ENCODE measurements at regions not wholly inside any gene's neighbourhood (a gene's known extent, or its start where the extent isn't known, plus 50 kb on each side); places are given as distances from the start of the nearest gene placed in this dataset.

DNA sequence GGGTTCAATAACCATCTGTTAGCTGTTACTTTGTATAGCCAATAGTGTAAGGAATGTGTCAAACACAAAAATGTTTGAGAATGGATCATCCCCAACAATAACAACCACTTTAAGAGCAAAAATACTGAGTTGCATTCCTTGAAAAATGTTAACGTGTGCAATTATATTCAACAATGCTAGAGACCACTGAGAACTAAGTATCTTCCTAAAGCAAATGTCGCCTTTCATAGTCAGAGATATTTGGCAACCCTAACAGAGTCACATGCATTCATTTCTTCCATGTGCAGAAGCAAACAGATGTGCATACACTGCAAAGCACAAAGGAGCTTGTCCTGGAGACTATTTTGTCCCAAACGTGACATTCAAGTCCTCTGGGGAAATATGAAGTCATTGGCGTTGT, 448.6 kb downstream of the GJA1 start:
- 68 to 77% methylated on average over 4 of the region's 4 CpGs for WGBS, 2 donors (ENCODE audit: low coverage in 1 of 2)
- H3K4me3 ChIP-seq: no peak overlapping the region
- TF ChIP-seq, protein P1, sequence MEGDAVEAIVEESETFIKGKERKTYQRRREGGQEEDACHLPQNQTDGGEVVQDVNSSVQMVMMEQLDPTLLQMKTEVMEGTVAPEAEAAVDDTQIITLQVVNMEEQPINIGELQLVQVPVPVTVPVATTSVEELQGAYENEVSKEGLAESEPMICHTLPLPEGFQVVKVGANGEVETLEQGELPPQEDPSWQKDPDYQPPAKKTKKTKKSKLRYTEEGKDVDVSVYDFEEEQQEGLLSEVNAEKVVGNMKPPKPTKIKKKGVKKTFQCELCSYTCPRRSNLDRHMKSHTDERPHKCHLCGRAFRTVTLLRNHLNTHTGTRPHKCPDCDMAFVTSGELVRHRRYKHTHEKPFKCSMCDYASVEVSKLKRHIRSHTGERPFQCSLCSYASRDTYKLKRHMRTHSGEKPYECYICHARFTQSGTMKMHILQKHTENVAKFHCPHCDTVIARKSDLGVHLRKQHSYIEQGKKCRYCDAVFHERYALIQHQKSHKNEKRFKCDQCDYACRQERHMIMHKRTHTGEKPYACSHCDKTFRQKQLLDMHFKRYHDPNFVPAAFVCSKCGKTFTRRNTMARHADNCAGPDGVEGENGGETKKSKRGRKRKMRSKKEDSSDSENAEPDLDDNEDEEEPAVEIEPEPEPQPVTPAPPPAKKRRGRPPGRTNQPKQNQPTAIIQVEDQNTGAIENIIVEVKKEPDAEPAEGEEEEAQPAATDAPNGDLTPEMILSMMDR (IDR thresholded peaks at IDR 0.05): no peak

DNA sequence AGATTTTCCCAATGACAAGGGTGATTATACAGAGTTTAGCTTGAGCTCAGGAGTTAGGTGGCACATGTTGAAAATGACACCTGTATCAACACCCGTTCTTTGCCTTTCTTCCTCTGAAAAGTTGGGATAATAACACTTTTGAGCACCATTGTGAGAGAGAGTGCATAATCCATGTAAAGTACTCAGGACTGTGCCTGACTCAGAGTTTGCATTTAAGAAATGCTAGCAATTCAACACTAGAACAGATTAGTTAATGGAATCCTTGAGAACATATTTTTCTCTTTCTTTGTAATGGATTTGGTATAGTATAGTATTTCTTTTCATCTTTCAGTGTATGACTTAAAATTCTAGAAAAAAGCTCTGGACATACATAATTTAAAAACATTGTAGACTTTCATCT, 449.2 kb downstream of the GJA1 start:
- no peaks in the 10 kb centered on the region for H3K27me3 ChIP-seq
- H3K36me3 ChIP-seq: no peaks in the 10 kb centered on the region
- no peaks in the 10 kb centered on the region for H3K9me3 ChIP-seq
- 79 to 91% methylated on average over 1 of the region's 1 CpG for WGBS, 2 donors (ENCODE audit: low coverage in 1 of 2)
- no peak overlapping the region for H3K27ac ChIP-seq
- H3K4me1 ChIP-seq: no peaks in the 10 kb centered on the region
- ATAC-seq: no peak
- no peak overlapping the region for H3K4me3 ChIP-seq
- TF ChIP-seq EP300 (IDR thresholded peaks at IDR 0.05) (no peak), POLR2AphosphoS5 (IDR thresholded peaks at IDR 0.05) (no peak), POLR2A (IDR thresholded peaks at IDR 0.05) (no peak)
- TF ChIP-seq, protein P1 (IDR thresholded peaks at IDR 0.05): no peak

More for the DNA sequence above, 448.6 kb downstream of the GJA1 start:
- no peaks in the 10 kb centered on the region for H3K36me3 ChIP-seq
- no peaks in the 10 kb centered on the region for H3K9me3 ChIP-seq
- no peaks in the 10 kb centered on the region for H3K27me3 ChIP-seq
- no peak for ATAC-seq
- H3K4me1 ChIP-seq: no peaks in the 10 kb centered on the region
- no peak overlapping the region for H3K27ac ChIP-seq

DNA sequence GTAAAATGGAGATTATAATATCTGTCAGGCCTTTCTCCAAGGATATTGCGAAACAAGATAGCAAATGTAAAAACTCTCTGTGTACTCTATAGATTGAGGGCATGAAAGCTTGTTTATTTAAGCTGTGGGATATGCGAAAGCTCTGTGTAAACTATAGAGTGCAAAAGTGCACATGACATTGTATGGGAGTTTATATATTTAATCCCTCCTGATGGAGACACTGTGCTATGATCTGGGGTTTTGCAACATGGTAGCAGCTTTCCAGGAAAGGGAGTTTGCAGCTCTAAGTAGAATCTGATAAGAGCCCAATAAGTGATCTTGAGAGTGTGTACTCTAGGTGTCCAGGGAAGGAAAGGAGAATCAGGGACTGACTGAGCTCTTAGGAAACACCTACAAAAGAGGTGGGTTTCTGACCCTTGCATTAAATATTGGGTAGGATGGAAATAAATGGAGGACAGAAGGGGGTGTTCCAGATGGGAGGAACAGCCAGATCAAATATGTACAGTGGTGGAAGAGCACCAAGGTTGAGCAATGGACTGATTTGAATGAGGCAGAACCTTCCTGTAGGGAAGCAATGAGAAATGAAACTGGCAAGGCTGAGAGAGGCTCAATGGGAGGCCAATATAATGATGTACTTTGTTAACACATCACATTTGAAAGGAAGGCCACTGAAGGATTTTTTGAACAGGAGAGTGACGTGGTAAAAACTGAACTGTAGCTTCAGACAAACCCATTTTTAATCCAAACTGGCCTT, 450.1 kb downstream of the GJA1 start:
- Histone ChIP-seq H3K4me1 (no peaks in the 10 kb centered on the region), H3K27ac (no peak overlapping the region), H3K36me3 (no peaks in the 10 kb centered on the region), H3K9me3 (no peaks in the 10 kb centered on the region), H3K4me3 (no peak overlapping the region), H3K27me3 (no peaks in the 10 kb centered on the region)
- peak; percentile 52 for ATAC-seq
- WGBS, 2 donors (ENCODE audit: low coverage in 1 of 2): 87 to 90% methylated on average over 3 of the region's 3 CpGs
- TF ChIP-seq EP300 (IDR thresholded peaks at IDR 0.05) (no peak), POLR2A (IDR thresholded peaks at IDR 0.05) (no peak), POLR2AphosphoS5 (IDR thresholded peaks at IDR 0.05) (no peak)
- TF ChIP-seq, protein P1 (IDR thresholded peaks at IDR 0.05): no peak

DNA sequence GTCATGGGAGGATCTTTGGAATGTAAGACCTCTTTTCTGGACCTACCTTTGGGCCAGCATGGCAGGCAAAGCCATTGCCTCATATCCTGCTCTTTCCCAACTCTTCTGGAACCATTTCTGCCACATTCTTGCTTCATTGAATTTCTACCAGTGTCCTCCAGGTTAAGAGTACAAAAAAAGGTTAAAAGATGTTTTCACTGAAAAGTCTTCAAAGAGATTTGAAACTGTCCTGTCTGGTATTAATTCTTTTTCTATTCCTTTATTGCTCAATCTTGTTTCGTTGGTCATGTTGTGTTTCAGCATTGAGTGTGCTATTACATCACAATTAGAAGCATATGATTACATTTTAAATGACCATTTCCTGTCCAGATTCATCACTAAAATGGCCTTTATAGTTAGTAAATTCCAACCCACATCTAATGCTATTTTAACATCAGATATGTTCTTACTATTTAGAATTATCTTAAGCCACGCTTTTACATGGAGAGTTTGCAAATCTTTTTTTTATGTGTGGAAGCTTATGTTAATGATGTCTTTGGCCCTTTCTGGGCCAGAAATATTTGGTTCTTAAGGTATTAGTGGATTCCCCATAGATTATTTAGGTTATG, 450.9 kb downstream of the GJA1 start:
- Histone ChIP-seq H3K27me3 (no peaks in the 10 kb centered on the region), H3K36me3 (no peaks in the 10 kb centered on the region), H3K4me1 (no peaks in the 10 kb centered on the region), H3K4me3 (no peak overlapping the region), H3K27ac (no peak overlapping the region), H3K9me3 (no peaks in the 10 kb centered on the region)
- peak; percentile 61 for ATAC-seq
- WGBS, 2 donors (ENCODE audit: low coverage in 1 of 2): 75 to 79% methylated on average over 2 of the region's 2 CpGs
- no peak for TF ChIP-seq EP300 (IDR thresholded peaks at IDR 0.05)
- TF ChIP-seq POLR2A (IDR thresholded peaks at IDR 0.05): no peak
- TF ChIP-seq, protein P1 (IDR thresholded peaks at IDR 0.05): no peak
- TF ChIP-seq POLR2AphosphoS5 (IDR thresholded peaks at IDR 0.05): no peak

DNA sequence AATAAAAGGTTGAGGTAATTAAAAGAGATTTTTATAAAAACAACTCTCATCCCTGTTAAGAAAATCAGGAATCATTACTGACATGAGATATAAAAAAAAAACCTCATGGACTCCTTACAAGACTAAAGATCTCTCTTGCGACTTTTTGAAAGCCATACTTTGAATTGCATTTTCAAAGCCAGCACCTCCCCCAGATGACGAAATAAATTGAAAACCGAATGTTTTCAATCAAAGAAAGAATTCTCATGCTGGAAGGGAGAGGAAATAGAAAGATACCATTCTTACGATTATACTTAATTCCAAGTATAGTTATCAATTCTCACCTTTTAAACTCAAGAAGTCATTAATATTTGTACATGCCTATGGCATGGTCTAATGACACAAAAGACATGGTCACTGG, 452.3 kb downstream of the GJA1 start:
- Histone ChIP-seq H3K36me3 (no peaks in the 10 kb centered on the region), H3K27ac (no peak overlapping the region), H3K4me3 (no peak overlapping the region), H3K27me3 (no peaks in the 10 kb centered on the region), H3K9me3 (no peaks in the 10 kb centered on the region), H3K4me1 (no peaks in the 10 kb centered on the region)
- no peak for ATAC-seq
- WGBS, 2 donors (ENCODE audit: low coverage in 1 of 2): 78 to 95% methylated on average over 4 of the region's 4 CpGs
- TF ChIP-seq POLR2AphosphoS5 (IDR thresholded peaks at IDR 0.05) (no peak), POLR2A (IDR thresholded peaks at IDR 0.05) (no peak), EP300 (IDR thresholded peaks at IDR 0.05) (no peak)
- TF ChIP-seq, protein P1 (IDR thresholded peaks at IDR 0.05): no peak

Data from gastroesophageal sphincter (tissue), 4 donors.